ENCODE measurements at regions not wholly inside any gene's neighbourhood (a gene's known extent, or its start where the extent isn't known, plus 50 kb on each side); places are given as distances from the start of the nearest gene placed in this dataset.

DNA sequence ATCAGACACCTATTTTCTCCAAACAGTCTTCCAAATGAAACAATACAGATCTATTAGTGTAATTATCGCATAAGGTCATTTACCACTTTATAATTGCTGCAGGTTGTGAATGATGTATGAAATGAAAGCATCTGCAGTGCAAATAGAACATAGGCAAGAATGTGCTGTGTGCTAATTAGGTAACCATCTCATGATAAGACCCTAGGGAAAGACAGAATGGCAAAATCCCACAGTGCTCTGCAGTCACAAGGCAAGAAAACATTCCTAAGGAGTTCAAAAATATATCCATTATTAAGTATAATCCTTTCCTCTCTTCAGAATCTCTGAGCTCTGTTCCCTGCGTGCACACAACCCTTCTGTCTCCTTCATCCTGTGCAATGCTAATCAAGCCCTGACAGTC is 488.1 kb downstream of the NR4A2 start:
- TF ChIP-seq, protein P1, sequence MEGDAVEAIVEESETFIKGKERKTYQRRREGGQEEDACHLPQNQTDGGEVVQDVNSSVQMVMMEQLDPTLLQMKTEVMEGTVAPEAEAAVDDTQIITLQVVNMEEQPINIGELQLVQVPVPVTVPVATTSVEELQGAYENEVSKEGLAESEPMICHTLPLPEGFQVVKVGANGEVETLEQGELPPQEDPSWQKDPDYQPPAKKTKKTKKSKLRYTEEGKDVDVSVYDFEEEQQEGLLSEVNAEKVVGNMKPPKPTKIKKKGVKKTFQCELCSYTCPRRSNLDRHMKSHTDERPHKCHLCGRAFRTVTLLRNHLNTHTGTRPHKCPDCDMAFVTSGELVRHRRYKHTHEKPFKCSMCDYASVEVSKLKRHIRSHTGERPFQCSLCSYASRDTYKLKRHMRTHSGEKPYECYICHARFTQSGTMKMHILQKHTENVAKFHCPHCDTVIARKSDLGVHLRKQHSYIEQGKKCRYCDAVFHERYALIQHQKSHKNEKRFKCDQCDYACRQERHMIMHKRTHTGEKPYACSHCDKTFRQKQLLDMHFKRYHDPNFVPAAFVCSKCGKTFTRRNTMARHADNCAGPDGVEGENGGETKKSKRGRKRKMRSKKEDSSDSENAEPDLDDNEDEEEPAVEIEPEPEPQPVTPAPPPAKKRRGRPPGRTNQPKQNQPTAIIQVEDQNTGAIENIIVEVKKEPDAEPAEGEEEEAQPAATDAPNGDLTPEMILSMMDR (IDR thresholded peaks at IDR 0.05) = no peak
- TF ChIP-seq POLR2A (IDR thresholded peaks at IDR 0.05) = no peak
